ENCODE measurements at regions not wholly inside any gene's neighbourhood (a gene's known extent, or its start where the extent isn't known, plus 50 kb on each side); places are given as distances from the start of the nearest gene placed in this dataset.

DNA sequence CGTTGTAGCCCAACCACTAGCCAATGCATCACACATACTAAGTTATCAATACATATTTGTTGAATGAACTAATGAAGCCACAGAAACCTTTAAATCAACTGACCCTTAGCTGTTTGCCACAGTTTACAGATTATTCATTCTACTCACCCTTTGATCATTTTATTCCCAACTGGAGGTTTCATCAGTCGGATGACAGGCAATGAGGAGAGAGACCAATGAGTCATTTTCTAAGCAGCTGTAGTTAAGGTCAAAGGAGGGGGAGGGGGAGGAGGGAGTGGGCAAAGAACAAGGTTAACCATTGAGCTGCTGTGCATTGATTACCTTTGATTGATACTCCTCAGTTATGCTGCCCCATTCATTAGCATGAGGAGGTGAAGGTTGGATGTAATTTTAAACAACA is 469.5 kb downstream of the VRK1 start:
- DNase-seq (ENCODE audit: low read depth): no peak

DNA sequence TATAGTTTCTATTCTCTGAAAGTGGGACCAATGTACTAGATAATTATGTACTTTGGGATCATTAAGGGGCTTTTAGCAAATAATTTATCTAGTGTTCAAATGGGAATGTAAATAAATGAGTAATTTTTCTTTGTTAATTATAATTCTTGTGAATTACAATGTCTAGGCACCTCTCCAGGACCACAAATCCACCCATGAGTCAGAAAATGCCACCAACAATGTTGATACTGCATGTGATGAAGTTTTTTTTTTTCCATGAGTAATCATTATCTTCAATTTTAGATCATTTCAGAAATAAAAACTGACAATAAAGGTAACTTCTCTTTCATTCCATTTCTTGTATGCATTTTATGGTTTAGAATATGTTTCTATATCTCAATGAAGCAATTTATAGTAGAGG is 470.3 kb downstream of the VRK1 start:
- DNase-seq (ENCODE audit: low read depth): no peak

DNA sequence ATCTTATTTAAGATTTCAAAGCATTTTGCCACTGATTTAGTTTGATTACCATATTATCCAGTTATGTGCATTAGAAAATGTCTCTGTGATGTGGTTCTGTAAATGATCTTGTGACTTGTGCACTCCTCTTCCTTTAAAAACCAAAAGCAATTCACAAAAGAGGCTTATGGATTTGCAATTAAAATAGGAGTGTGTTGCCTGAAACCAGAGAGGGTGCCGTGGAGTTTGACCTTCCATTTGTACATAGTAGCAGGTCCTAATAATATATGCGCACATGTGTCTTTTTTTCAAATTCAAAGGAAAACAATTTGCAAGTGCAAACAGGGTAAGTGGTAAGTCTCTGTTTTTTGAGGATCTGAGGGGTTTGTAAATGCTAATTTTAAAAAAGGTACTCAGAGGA is 470.9 kb downstream of the VRK1 start:
- no peak for DNase-seq (ENCODE audit: low read depth)

DNA sequence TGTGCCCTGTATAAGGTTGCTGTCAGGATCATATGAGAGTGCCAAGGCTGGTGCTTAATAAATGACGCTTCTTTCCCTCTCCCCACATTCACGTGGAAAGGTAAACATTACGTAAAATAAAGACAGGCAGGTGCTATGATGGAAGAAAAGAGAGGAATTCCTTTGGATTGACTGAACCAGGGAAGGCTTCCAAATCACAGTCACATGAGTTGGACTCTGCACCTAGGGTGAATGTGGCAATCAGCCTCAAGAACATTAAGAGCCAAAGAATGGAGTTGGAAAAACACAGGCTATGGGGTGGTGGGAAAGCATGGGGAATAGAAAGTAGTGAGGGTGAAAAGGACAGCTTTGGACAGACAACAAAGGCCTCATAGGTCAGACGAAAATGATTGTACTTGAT is 473.1 kb downstream of the VRK1 start:
- no peak for DNase-seq (ENCODE audit: low read depth)

DNA sequence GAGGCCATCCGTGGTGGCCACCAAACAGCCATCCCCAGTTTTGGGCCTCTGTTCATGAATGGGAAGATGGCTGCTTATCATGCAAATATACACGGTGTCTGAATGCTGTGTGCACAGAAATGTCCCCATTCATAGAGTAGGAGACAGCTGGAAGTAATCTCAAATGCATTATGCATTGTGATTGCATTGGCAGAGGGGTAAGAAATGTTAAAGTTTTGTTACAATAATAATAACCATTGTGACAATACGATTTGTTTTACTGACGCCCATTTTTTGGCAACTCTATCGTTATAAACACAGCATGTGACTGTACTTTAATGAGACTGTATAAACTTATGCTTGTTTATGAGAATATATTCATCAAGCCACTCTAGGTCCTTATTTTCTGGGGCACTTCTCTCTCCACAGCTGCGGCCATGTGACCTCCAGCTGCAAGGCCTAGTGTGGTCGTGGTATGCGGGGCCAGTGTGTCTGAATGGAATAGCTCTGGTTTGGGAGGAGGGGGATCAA is 474.3 kb downstream of the VRK1 start:
- DNase-seq (ENCODE audit: low read depth): no peak

DNA sequence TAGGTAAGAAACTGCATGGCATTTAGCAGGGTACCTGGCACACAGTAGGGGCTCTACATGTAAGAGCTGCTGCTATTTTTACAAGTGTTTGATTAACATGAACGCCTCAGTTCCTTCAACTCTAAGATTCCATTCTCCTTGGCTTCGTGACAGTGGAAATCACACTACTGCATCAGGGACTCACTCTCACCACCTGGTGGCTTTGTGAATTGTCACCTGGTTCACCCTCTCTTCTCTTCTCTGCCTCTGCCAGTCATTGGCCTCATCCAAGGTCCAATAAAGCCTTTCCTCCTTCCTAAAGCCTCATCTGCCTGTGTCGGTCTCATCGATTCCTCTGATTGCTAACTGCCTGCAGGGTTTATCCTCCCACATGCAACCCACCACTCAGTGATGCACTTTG is 476.4 kb downstream of the VRK1 start:
- DNase-seq (ENCODE audit: low read depth): no peak

DNA sequence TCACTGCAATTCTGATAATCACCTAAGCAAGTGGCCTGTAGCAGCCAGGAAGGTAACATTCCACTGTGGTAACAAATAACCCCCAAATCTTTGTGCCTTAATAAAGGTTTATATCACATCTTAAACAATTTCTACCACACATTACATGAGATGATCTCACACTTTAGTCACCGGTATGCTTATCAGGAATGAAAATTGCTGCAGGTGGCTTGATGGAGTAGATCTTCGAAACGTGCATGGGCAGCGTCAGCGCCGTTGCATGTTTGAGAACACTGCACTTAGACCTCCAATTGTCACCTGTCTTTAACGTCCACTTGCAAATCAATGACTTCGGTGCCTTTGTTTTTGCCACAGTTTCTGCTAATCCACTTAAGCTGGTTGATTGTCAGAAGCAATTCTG is 477.4 kb downstream of the VRK1 start:
- no peak for DNase-seq (ENCODE audit: low read depth)

DNA sequence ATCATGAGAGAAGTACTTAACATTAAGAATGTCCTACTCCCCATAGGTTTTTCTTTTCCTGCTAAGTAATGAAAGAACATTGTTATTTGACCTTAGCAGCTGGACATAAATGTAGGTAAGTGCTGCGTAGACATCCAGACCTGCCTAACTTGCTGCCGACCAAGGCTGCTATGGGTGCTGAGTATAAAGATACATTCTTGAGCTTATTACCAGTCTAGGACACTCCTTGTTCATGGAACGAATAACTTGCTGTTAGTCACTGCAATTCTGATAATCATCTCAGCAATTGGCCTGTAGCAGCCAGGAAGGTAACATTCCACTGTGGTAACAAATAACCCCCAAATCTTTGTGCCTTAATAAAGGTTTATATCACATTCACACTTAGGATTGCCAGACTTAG is 478.1 kb downstream of the VRK1 start:
- no peak for DNase-seq (ENCODE audit: low read depth)

DNA sequence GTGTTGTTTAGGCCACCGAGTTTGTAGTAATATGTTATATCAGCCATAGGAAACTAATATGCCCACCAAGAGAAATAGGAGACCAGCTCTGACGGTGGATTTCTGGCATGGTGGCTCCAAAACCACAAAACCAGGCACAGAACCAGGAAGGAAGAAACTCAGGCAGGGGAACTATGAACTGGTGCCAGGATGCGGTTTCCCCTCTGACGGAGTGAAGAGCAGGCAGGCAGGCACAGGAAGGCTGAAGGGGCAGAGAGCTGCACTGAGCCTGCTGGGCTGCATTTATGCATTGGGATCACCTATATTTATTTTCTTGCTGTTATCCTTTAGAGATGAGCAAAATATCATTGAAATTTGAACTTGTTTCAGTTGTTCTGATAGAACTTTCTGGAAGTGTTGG is 479.4 kb downstream of the VRK1 start:
- DNase-seq (ENCODE audit: low read depth): no peak

DNA sequence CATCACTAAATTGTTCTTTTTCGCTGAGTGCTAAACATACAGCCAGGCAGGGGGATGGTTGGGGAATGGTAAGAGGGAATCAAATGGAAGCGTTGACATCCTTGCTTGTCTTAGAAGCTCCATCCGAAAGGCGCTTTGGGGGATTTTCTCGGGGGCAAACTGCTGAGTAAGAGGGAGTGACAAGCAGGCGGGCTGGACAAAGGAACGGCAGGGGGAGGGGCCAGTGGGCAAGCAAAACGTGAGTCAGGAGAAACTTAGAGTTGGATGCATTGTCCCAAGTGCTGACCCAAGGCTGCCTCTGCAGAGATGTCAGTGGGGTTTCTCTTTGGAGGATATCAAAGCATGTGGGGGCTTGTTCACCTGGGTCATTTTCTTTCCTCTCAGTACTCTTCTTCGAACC is 480.5 kb downstream of the VRK1 start:
- no peak for DNase-seq (ENCODE audit: low read depth)

DNA sequence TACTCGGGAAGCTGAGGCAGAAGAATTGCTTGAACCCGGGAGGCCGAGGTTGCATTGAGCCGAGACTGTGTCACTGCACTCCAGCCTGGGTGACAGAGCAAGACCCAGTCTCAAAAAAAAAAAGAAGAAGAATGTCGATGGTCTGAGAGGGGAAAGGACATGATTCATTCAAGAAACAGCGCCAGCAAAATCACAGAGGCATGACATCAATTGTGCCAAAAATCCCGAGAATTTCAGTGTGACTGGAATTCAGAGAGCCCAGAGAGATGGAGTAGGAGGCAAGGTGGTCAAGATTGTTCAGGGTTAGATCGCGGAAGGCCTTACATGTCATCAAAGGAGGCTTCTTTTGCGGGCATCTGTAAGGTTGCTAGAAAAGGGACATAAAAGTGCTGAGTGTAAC is 483.3 kb downstream of the VRK1 start:
- DNase-seq (ENCODE audit: low read depth): no peak

DNA sequence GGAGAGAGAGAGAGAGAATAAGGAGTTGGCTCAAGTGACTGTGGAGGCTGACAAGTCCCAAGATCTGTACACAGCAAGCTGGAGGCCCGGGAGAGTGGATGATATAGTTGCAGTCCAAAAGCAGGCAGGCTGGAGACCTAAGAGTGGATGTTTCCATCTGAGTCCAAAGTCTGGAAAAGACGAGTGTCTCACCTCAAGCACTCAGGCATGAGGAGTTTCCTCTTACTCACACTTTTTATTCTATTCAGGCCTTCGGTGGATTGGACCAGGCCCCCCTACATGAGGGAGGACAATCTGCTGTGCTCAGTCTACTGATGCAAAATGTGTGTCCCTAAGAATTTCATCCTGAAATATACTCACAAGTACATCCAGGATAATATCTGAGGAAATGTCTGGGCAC is 484.6 kb downstream of the VRK1 start:
- no peak for DNase-seq (ENCODE audit: low read depth)

DNA sequence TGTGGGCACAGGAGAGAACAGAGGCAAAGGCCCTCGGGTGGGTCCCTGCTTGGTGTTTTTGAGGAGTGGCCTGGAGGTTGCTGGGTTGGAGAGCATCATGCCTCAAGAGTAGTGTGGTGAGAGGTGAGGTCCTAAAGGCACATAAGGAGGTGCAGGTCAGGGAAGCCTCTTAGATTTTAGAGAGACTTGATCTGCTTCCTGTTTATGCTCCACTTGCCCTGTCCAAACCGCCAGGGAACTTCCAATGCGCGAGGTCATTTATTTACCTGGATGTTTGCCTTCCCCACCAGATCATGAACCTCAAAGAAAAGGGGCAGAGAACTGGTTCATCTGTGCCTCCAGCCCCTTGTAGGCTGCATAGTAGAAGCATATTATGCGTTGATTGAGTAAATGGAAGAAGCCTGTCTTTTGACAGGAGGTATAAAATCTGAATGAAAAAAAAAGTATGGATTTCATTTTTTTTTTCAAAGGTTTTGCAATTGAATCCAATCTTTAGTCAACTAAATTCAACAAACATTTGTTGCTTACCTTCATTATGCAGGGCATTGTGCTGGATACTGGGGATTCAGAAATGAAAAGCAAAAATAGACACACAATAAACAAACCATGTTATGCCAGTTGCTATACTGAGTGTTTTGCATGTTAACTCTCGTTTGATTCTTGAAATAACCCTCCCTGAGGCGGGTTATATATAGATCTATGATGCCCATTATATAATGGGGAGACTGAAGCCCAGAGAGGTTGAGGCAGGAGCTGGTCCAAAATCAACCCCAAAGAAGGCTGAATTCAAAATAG is 485.2 kb downstream of the VRK1 start:
- no peak for DNase-seq (ENCODE audit: low read depth)

DNA sequence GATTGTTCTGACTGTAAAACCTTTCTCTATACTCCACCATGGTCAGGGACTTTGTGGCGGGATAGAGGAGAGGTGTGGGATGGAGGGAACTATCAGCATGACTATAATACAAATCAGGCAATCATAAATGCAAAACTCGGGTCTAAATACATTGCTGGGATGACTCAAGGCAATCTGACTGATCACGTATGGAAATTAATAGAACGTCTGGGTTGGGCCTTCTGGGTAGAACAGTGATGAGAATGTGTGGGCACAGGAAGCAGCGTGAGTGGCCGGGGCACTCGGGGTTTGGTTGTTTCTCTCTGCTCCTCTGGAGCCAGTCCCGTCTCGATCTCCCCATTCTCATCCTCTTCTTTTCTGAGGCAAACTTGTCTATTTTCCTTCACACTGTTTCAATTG is 485.8 kb downstream of the VRK1 start:
- no peak for DNase-seq (ENCODE audit: low read depth)

DNA sequence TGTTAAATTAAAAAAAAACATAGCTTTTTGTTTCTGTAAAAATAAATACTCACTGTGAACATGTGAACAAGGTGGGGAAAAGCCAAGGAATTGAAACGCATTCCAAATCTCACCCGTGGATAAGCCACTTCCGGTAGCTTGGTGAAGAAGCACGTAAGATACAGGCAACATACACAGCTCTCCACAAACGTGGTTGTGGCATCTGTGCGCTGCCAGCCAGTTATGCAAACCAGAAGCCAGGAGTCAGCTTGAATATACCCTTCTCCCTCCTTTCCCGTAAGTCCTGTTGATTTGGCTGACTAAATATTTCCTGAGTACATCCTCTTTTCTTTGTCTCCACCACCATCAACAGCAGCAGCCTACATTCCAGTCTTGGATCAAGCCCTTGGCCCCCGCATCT is 486.2 kb downstream of the VRK1 start:
- no peak for DNase-seq (ENCODE audit: low read depth)

DNA sequence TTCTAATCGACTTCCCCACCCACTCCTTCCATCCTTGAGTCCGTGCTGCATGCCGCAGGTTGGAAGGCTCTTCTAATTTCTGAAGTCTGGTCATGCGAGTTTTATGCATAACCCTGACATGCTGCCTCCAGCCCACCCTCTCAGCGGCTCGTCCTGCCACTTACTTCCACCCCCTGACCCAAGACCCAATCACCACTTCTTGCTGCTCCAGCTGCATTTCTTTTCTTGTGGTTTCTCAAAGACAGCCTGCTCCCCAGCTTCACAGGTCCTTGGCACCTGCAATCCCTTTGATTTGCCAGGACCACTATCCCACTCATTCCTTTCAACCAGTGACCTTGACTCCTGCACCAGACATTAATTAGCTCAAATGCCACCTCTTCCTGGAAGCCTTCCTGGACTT is 486.7 kb downstream of the VRK1 start:
- DNase-seq (ENCODE audit: low read depth): no peak

DNA sequence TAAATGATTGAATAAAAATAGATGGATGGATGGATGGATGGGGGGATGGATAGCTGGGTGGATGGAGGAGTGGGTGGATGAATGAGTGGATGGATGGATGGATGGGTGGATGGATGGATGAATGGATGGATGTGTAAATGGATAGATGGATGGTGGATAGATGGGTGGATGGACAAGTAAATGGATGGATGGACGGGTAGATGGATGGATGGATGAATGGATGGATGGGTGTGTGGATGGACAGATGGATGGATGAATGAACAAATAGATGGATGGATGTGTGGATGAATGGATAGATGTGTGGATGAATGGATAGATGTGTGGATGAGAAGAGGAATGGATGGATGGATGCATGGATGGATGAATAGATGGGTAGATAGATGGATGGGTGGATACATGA is 490.8 kb downstream of the VRK1 start:
- DNase-seq (ENCODE audit: low read depth): no peak

DNA sequence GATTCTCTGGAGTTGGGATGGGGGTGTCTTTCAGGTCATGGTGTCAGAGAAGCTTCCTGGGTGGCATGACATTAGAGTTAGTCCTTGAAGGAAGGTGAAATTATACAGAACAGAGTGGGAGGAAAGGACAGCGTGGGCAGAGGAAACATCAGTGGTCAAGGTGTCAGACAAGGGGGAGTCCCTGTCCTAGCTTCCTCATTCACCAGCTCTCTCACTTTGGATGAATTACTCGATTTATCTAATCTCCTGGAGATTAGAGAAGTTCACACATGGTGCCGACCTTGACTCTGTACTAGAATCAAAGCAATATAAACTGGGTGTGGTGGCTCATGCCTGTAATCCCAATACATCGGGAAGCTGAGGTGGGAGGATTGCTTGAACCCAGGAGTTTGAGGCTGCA is 492.9 kb downstream of the VRK1 start:
- DNase-seq (ENCODE audit: low read depth): no peak

DNA sequence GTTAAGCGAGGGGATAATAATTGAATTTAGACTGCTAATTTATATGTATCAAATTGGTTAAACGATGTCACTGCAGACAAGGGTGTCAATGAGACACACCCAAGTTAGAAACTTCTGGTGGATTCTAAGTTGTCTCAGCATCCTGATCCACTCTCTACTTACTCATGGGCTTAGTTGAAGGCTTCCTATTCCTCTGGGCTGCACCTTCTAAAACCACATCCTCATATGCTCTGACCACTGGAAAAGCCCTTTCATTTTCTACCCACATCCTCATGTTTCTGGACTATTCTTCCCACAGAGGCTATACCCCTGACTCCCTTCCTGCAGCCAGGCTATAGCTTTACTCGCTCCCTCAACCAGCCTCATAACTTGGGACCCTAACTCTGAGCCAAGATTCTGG is 493.8 kb downstream of the VRK1 start:
- no peak for DNase-seq (ENCODE audit: low read depth)

DNA sequence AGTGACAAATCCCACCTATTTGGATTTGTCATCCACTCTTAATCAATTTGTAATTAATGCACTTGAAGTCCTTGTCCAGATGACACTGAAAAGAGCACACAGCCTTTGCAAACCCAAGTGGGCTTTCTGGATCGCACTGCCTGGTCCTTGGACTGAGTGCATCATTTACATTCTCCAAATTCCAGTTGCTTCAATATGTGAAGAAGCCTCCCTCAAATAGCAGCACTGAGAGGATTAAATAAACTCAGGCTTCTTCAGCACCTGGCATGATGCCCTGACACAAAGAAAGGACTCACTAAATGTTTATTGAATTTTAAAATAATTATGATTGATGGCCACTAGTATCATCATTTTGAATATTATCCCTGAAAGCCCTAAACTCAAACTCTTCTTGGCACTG is 496.5 kb downstream of the VRK1 start:
- DNase-seq (ENCODE audit: low read depth): no peak

DNA sequence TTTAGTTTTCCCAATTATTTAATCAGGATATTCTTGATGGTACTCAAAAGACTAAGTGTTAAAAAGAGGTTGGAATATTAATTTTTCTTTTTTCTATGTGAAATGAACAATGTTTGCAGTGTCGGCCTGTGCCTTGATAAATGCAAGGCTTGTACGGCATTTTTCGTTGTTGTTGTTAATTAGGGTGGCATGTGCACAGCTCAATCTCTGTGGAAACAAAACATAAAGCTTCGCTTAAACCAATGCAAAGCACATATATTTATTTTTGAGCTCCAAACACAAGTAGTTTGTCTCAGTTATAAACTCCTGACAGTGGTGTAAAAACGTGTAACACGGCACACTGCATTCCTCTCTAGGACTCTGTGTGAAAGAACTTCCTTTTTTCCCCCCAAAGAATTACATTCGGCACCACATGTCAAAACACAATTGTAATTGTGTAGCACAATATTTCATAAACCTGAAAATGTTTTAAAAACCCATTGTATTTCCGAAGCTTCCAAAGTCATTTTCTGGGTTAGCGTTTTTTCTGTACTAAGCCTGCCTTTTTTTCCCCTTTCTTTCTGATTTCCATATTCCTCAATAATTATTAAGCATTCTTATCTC is 498.0 kb downstream of the VRK1 start:
- DNase-seq (ENCODE audit: low read depth): no peak

DNA sequence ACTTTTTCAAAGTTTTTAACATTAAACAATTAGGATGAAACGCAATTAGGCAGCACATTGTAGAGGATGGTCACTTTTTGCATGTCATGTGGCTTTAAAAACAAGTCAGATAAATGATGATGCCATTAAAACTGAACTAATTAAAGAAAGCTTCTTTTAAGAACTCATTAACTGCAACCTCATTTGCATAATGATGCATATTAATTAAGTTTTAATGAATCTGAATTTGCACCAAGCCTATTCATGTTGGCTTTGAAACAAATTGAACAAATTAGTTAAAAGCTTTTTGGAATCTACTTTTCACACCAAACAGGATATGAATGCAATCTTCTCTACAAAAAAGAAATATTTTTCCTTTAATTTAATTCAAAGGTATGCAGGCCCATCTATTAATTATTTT is 499.0 kb downstream of the VRK1 start:
- no peak for DNase-seq (ENCODE audit: low read depth)

DNA sequence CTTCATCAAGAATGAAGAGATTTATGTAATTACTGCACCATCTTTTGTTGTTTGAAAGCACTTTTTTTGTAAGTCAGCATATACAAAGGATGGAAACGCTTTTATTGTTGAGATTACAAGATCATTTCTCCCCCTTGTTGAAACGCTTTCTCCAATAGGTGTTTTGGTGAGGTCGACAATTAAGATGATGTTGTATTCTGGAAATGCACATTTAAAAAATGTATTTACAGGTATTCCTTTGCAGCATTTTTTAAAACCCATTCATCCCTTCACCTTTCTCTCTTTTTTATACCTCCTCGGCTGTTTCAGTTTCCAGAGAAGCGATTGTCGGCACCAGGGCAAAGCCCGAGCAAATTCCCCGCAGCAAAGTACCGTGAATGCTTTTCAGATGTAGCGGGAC is 499.9 kb downstream of the VRK1 start:
- no peak for DNase-seq (ENCODE audit: low read depth)

DNA sequence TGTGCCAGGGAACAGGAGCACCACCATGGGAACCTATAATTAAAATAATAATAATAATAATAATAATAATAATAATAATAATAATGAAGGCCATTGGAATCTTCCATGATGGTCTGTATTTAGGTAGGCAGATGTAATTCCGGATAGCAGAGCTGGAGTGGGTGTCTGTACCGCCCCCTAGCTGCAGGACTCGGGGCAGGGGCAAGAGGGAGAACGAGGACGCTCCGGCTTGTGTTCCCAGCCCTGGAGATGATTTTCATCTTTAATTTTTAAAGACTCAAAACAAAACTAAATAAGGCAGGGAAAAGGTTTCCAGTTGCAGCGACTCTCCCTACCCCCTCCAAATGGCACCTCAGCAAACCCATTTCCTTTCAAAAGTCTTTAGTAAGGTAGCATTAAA is 501.1 kb downstream of the VRK1 start:
- no peak for DNase-seq (ENCODE audit: low read depth)

Measured in stimulated activated CD8-positive, alpha-beta memory T cell treated with anti-CD3 and anti-CD28 coated beads, Interleukin-4, amount 100 ng/mL, for 24 hours (primary cell).